ENCODE measurements at regions not wholly inside any gene's neighbourhood (a gene's known extent, or its start where the extent isn't known, plus 50 kb on each side); places are given as distances from the start of the nearest gene placed in this dataset.

DNA sequence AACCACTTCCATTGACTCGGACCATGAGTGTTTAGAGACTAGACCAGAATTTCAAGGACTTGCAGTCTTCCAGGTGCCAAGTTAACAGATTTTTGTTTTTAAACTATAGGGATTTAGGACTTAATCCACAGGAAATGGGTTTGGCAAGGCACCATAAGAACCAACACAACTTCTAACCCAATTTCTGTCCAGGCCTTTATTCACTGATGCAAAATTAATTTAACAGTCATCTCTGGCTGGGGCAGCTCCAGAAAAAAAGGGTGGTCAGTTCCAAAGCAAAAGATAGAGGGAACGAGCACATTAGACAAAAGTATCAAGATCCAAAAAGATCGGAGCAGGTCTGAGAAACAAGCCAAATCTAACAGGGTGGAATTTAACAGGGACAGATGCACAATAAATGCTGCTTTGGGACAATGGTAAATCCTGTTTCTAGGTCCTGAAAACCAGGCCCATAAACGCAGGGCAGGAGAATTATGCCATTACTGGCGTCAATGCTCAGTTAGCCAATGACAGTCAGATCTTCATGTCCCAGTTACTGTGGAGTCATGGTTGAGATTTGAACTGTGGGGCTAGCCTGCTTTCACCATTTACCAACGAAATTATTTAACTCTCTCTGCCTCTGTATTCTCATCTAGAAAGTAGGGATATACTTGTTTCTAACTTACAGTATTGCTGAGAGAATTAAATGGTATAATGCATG, 590.8 kb upstream of the BRINP1 start:
- H3K27ac ChIP-seq = no peak overlapping the region
- H3K27me3 ChIP-seq = no peaks in the 10 kb centered on the region
- H3K9me3 ChIP-seq = no peaks in the 10 kb centered on the region
- H3K4me1 ChIP-seq = no peaks in the 10 kb centered on the region
- H3K4me3 ChIP-seq = no peak overlapping the region
- DNase-seq = no peak
- TF ChIP-seq, protein P1, sequence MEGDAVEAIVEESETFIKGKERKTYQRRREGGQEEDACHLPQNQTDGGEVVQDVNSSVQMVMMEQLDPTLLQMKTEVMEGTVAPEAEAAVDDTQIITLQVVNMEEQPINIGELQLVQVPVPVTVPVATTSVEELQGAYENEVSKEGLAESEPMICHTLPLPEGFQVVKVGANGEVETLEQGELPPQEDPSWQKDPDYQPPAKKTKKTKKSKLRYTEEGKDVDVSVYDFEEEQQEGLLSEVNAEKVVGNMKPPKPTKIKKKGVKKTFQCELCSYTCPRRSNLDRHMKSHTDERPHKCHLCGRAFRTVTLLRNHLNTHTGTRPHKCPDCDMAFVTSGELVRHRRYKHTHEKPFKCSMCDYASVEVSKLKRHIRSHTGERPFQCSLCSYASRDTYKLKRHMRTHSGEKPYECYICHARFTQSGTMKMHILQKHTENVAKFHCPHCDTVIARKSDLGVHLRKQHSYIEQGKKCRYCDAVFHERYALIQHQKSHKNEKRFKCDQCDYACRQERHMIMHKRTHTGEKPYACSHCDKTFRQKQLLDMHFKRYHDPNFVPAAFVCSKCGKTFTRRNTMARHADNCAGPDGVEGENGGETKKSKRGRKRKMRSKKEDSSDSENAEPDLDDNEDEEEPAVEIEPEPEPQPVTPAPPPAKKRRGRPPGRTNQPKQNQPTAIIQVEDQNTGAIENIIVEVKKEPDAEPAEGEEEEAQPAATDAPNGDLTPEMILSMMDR (IDR thresholded peaks at IDR 0.05) = no peak
- intact Hi-C loops (cut with DNase I) = loop anchor here (5.0 kb wide), 2 partner anchors 387 to 517 kb away; no protein-coding TSS in a partner anchor
- no peaks in the 10 kb centered on the region for H3K36me3 ChIP-seq
- H3K9ac ChIP-seq (ENCODE audit: low read depth in 2 of 2, low read length in 2 of 2) = no peak overlapping the region

DNA sequence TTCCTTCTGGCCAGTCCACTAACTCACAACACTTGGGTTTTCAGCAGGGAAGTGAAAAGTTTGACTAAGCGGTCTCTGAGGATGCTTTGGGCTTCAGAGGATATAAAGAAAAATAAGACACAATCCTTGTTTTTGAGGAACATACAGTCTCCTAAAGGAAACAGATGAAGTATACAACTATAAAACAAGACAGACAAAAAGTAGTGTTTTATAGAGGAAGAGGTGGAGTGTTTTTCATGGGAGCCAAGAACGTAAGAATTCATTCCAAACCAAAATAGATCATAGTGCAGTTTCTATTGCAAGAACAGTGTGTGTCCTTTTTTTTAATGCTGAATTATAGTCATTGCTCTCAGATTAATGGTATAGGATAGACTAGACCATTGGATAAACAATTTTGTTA, 586.9 kb upstream of the BRINP1 start:
- H3K4me3 ChIP-seq = no peak overlapping the region
- intact Hi-C loops (cut with DNase I) = no loop called here
- no peaks in the 10 kb centered on the region for H3K4me1 ChIP-seq
- H3K27ac ChIP-seq = no peak overlapping the region
- H3K9me3 ChIP-seq = no peaks in the 10 kb centered on the region
- no peak for DNase-seq
- no peak overlapping the region for H3K9ac ChIP-seq (ENCODE audit: low read depth in 2 of 2, low read length in 2 of 2)
- H3K36me3 ChIP-seq = no peaks in the 10 kb centered on the region
- H3K27me3 ChIP-seq = no peaks in the 10 kb centered on the region
- TF ChIP-seq, protein P1 (IDR thresholded peaks at IDR 0.05) = no peak

DNA sequence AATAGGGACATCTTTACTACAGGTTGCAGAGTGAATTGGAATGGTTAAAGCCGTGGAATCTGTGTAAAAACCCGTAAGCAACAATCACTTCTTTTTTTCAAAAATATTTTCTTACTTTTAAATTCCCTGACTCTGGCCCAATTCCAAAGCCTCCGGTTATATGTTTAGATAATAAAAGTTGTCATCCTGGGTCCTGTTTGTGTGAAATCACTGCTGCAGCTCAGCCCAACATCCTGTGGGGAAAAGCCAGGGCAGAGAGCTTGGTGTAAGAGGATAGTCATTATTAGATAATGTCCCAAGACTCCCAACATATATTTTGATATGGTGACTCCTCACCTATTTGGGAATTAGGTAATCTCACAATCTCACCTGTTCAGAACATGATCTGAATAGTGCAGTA, 586.0 kb upstream of the BRINP1 start:
- TF ChIP-seq, protein P1 (IDR thresholded peaks at IDR 0.05) = no peak
- intact Hi-C loops (cut with DNase I) = no loop called here
- Histone ChIP-seq H3K4me3 (no peak overlapping the region), H3K27me3 (no peaks in the 10 kb centered on the region), H3K4me1 (no peaks in the 10 kb centered on the region), H3K9ac (ENCODE audit: low read depth in 2 of 2, low read length in 2 of 2) (no peak overlapping the region), H3K27ac (no peak overlapping the region), H3K36me3 (no peaks in the 10 kb centered on the region), H3K9me3 (no peaks in the 10 kb centered on the region)
- no peak for DNase-seq

DNA sequence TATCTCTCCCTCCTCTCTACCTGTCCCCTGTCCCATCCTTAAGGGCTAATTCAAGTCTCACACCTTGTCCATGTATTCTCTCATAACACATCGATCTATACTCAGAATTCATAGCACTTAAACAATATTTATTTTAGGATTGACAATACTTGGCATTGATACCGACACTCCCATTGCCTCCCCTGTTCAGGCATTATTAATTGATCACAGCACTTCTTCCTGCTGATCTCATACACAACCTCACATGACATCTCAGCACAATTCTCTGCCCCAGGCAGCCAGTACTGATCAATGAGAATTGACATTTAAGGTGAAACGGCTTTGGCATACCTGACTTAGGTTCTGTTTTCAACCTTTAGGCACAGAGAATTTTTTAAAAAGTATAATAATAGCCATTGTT, 582.4 kb upstream of the BRINP1 start:
- Histone ChIP-seq H3K27me3 (no peaks in the 10 kb centered on the region), H3K4me1 (no peaks in the 10 kb centered on the region), H3K9me3 (no peaks in the 10 kb centered on the region), H3K36me3 (no peaks in the 10 kb centered on the region), H3K27ac (no peak overlapping the region), H3K9ac (ENCODE audit: low read depth in 2 of 2, low read length in 2 of 2) (no peak overlapping the region), H3K4me3 (no peak overlapping the region)
- intact Hi-C loops (cut with DNase I) = no loop called here
- TF ChIP-seq, protein P1 (IDR thresholded peaks at IDR 0.05) = no peak
- no peak for DNase-seq

DNA sequence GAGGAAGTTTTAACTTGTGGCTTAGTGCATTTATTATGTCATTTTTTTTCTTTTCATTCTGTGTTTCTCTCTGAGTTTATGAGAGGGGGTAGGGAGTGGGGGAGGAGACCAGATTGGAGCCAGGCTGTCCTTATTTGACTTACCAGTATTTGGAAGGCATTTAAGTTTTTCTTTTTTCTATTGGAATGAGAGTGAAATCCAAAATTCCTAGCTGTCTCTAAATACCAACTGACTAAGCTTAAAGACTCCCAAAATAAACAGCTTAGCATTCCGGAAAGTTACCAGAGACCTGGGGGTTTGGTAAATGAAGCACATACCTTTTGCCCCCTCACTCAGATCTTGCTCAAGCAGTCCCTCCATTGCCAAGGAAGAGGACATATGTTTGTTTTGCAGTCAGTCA, 581.9 kb upstream of the BRINP1 start:
- no peaks in the 10 kb centered on the region for H3K9me3 ChIP-seq
- no peaks in the 10 kb centered on the region for H3K27me3 ChIP-seq
- TF ChIP-seq, protein P1 (IDR thresholded peaks at IDR 0.05) = no peak
- H3K9ac ChIP-seq (ENCODE audit: low read depth in 2 of 2, low read length in 2 of 2) = no peak overlapping the region
- no peaks in the 10 kb centered on the region for H3K4me1 ChIP-seq
- intact Hi-C loops (cut with DNase I) = no loop called here
- H3K27ac ChIP-seq = no peak overlapping the region
- no peaks in the 10 kb centered on the region for H3K36me3 ChIP-seq
- no peak overlapping the region for H3K4me3 ChIP-seq
- DNase-seq = no peak
